K562 (cell line): ENCODE measurements at regions not wholly inside any gene's neighbourhood (a gene's known extent, or its start where the extent isn't known, plus 50 kb on each side); places are given as distances from the start of the nearest gene placed in this dataset.

Source experiments
- CEBPB ChIP-seq: fragments of 450-650 bp; IDR thresholded peaks from 2 replicates; pipeline ENCODE4 v1.6.1; 2016; ENCODE audit warnings: missing genetic modification characterization, missing compliant biosample characterization
- DIDO1 ChIP-seq: fragments of 450-650 bp; IDR thresholded peaks from 2 replicates; pipeline ENCODE4 v1.6.1; 2016; ENCODE audit warnings: low read depth, missing biosample characterization, missing genetic modification characterization
- KDM2B ChIP-seq: fragments of 250-450 bp; sonication (Bioruptor Pico); IDR thresholded peaks from 2 replicates; pipeline ENCODE4 v1.8.0; 2021; ENCODE audit warnings: mild to moderate bottlenecking, moderate library complexity
- MXI1 ChIP-seq: IDR thresholded peaks from 2 replicates; pipeline ENCODE4 v1.6.1; 2011; ENCODE audit warnings: low read depth, mild to moderate bottlenecking, improper control_type of control experiment, low read length
- PHB2 ChIP-seq: fragments of 450-650 bp; IDR thresholded peaks from 2 replicates; pipeline ENCODE4 v1.6.1; 2017; ENCODE audit warnings: low read depth
- POLR2A ChIP-seq: fragments of 450-650 bp; conservative IDR thresholded peaks from 2 replicates; pipeline ENCODE4 v1.6.1; 2016
- RAD21 ChIP-seq, 2 experiments: fragments of 250-450 bp in 1 of 2; fragments of 450-650 bp in 1 of 2; sonication (Bioruptor Pico) in 1 of 2; formaldehyde crosslinking in 1 of 2; IDR thresholded peaks in 1 of 2; conservative IDR thresholded peaks in 1 of 2; 2 replicates each; pipeline versions ENCODE4 v1.4.0 to v1.8.0; 2020 to 2022; ENCODE audit warnings: mild to moderate bottlenecking in 2 of 2, moderate library complexity in 1 of 2
- SMARCE1 ChIP-seq: fragments of 450-650 bp; IDR thresholded peaks from 2 replicates; pipeline ENCODE4 v1.7.1; 2016; ENCODE audit warnings: mild to moderate bottlenecking
- ZBTB8A ChIP-seq: fragments of 450-650 bp; IDR thresholded peaks from 2 replicates; pipeline ENCODE4 v1.6.1; 2018; ENCODE audit warnings: mild to moderate bottlenecking, moderate library complexity; ENCODE audit not compliant: partially characterized antibody
- ZKSCAN8 ChIP-seq: fragments of 200-800 bp; sonication (Bioruptor generic); IDR thresholded peaks from 2 replicates; pipeline ENCODE4 v1.6.1; 2016; ENCODE audit warnings: missing genetic modification characterization, missing compliant biosample characterization
- ZNF12 ChIP-seq: sonication (generic); formaldehyde crosslinking; IDR thresholded peaks from 2 replicates; pipeline ENCODE4 v1.4.0; 2020; ENCODE audit warnings: mild to moderate bottlenecking, missing genetic modification reagents
- TF ChIP-seq, protein P1 (sequence below), 3 experiments: IDR thresholded peaks in 2 of 3; conservative IDR thresholded peaks in 1 of 3; 2 replicates each; pipeline ENCODE4 v1.5.1; 2011 to 2012; ENCODE audit warnings: low read length in 3 of 3, mild to moderate bottlenecking in 3 of 3, control low read depth in 2 of 3, improper control_type of control experiment in 1 of 3, inconsistent platforms in 1 of 3, low read depth in 1 of 3, mixed read lengths in 1 of 3, moderate library complexity in 1 of 3; ENCODE audit not compliant: insufficient read depth in 2 of 3
- TF ChIP-seq, protein P2 (sequence below): fragments of 250-450 bp; sonication (Bioruptor Pico); IDR thresholded peaks from 2 replicates; pipeline ENCODE4 v1.5.1; 2021; ENCODE audit warnings: mild to moderate bottlenecking

DNA sequence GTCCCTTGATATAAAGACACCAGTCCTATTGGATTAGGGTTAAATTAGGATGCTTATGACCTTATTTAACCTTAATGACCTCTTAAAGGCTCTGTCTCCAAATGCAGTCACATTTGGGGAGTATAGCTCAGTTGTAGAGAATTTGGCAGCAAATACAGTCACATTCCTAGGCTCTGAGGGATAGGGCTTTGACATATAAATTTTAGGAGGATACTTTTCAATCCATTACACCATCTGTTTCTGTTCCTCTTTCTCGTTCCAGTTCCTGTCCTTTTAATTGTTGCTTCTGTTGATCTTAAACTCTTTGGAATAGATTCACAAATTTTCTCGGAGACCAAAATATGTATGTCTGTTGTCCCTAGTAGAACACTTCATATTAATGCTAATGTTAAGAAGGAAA, 390.0 kb upstream of the PCSK5 start:
- no peak for TF ChIP-seq RAD21 (CRISPR knock-in tag; conservative IDR thresholded peaks at IDR 0.05 in 1 of 2, IDR thresholded peaks at IDR 0.05 in 1 of 2)
- TF ChIP-seq DIDO1 (tag) = no peak
- TF ChIP-seq, protein P1, sequence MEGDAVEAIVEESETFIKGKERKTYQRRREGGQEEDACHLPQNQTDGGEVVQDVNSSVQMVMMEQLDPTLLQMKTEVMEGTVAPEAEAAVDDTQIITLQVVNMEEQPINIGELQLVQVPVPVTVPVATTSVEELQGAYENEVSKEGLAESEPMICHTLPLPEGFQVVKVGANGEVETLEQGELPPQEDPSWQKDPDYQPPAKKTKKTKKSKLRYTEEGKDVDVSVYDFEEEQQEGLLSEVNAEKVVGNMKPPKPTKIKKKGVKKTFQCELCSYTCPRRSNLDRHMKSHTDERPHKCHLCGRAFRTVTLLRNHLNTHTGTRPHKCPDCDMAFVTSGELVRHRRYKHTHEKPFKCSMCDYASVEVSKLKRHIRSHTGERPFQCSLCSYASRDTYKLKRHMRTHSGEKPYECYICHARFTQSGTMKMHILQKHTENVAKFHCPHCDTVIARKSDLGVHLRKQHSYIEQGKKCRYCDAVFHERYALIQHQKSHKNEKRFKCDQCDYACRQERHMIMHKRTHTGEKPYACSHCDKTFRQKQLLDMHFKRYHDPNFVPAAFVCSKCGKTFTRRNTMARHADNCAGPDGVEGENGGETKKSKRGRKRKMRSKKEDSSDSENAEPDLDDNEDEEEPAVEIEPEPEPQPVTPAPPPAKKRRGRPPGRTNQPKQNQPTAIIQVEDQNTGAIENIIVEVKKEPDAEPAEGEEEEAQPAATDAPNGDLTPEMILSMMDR (IDR thresholded peaks at IDR 0.05 in 2 of 3, conservative IDR thresholded peaks at IDR 0.05 in 1 of 3; ENCODE audit: insufficient read depth in 2 of 3, low read depth in 1 of 3, low read length in 3 of 3) = no peak
- TF ChIP-seq POLR2A = no peak
- no peak for TF ChIP-seq CEBPB
- no peak for TF ChIP-seq ZNF12 (CRISPR knock-in tag)
- no peak for TF ChIP-seq ZBTB8A
- TF ChIP-seq PHB2 = no peak
- no peak for TF ChIP-seq KDM2B (CRISPR knock-in tag)
- TF ChIP-seq MXI1 = no peak
- TF ChIP-seq ZKSCAN8 (CRISPR knock-in tag) = no peak
- TF ChIP-seq SMARCE1 = no peak
- TF ChIP-seq, protein P2, sequence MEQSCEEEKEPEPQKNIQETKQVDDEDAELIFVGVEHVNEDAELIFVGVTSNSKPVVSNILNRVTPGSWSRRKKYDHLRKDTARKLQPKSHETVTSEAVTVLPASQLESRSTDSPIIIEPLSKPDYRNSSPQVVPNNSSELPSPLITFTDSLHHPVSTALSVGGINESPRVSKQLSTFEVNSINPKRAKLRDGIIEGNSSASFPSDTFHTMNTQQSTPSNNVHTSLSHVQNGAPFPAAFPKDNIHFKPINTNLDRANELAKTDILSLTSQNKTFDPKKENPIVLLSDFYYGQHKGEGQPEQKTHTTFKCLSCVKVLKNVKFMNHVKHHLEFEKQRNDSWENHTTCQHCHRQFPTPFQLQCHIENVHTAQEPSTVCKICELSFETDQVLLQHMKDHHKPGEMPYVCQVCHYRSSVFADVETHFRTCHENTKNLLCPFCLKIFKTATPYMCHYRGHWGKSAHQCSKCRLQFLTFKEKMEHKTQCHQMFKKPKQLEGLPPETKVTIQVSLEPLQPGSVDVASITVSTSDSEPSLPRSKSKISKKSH = no peak
